IMR-90 (cell line): ENCODE measurements at regions not wholly inside any gene's neighbourhood (a gene's known extent, or its start where the extent isn't known, plus 50 kb on each side); places are given as distances from the start of the nearest gene placed in this dataset.

Experiments
- ATAC-seq: fragments of 200-7000 bp; cut with Tn5 transposase; 2 replicates; pipeline ENCODE4 v1.9.1; 2020; ENCODE audit warnings: low read depth, mild to moderate bottlenecking, moderate library complexity
- BruUV-seq: library from RNA; stranded (reverse); fragments of 400-500 nt; replicated peaks from 2 replicates; lab custom pipeline; 2021; lab: Mats Ljungman, UMichigan
- CTCF ChIA-PET: fragments of 300-600 bp; formaldehyde crosslinking; extraction: SDS; loops from one replicate; lab custom pipeline; 2021; ENCODE audit warnings: antibody characterized with exemption; lab: Yijun Ruan, JAX
- POLR2A ChIA-PET: fragments of 300-600 bp; sonication (Branson Sonifier 250); formaldehyde crosslinking; loops from one replicate; lab custom pipeline; 2022; ENCODE audit warnings: antibody characterized with exemption; ENCODE audit not compliant: unreplicated experiment; lab: Charles Lee
- DNase-seq: peaks from one replicate; pipeline ENCODE4 v3.0.0; 2013
- H2AFZ ChIP-seq: replicated peaks from 2 replicates; pipeline ENCODE3; 2013; ENCODE audit warnings: low read length, mild to moderate bottlenecking; ENCODE audit not compliant: poor library complexity
- H2AK5ac ChIP-seq: 2 replicates; pipeline ENCODE4 v1.6.1; 2013; ENCODE audit warnings: low read depth, low read length, inconsistent platforms
- H2AK9ac ChIP-seq: replicated peaks from 2 replicates; pipeline ENCODE3; 2013; ENCODE audit warnings: mild to moderate bottlenecking, low read depth, low read length, moderate library complexity; ENCODE audit not compliant: poor library complexity
- H2BK120ac ChIP-seq: 2 replicates; pipeline ENCODE4 v1.6.1; 2013; ENCODE audit warnings: low read depth, low read length, inconsistent platforms
- H2BK15ac ChIP-seq: 3 replicates; pipeline ENCODE4 v1.6.1; 2013; ENCODE audit warnings: low read depth, low read length, inconsistent platforms
- H2BK20ac ChIP-seq: 2 replicates; pipeline ENCODE4 v1.6.1; 2013; ENCODE audit warnings: low read depth, mild to moderate bottlenecking, inconsistent platforms, low read length, moderate library complexity
- H2BK5ac ChIP-seq: 2 replicates; pipeline ENCODE4 v1.6.1; 2013; ENCODE audit warnings: mild to moderate bottlenecking, low read depth, low read length, inconsistent platforms; ENCODE audit not compliant: poor library complexity, severe bottlenecking
- H3K14ac ChIP-seq: replicated peaks from 2 replicates; pipeline ENCODE4 v1.6.1; 2013; ENCODE audit warnings: low read depth, low read length, inconsistent platforms
- H3K18ac ChIP-seq: 2 replicates; pipeline ENCODE4 v1.6.1; 2013; ENCODE audit warnings: low read depth, low read length, control low read depth
- H3K23ac ChIP-seq: 2 replicates; pipeline ENCODE4 v1.6.1; 2013; ENCODE audit warnings: low read depth, low read length, inconsistent platforms
- H3K27ac ChIP-seq: 2 replicates; pipeline ENCODE4 v1.5.1; 2013; ENCODE audit warnings: mild to moderate bottlenecking, control low read depth, low read length; ENCODE audit not compliant: insufficient read depth
- H3K27me3 ChIP-seq: 2 replicates; pipeline ENCODE4 v1.6.1; 2013; ENCODE audit warnings: low read length; ENCODE audit not compliant: control insufficient read depth, insufficient read depth
- H3K36me3 ChIP-seq: 2 replicates; pipeline ENCODE4 v1.6.1; 2013; ENCODE audit warnings: low read length, mixed read lengths; ENCODE audit not compliant: control insufficient read depth, insufficient read depth
- H3K4ac ChIP-seq: 2 replicates; pipeline ENCODE4 v1.6.1; 2013; ENCODE audit warnings: low read depth, low read length, inconsistent platforms
- H3K4me1 ChIP-seq: 2 replicates; pipeline ENCODE4 v1.6.1; 2013; ENCODE audit warnings: low read length, mixed read lengths; ENCODE audit not compliant: control insufficient read depth, insufficient read depth
- H3K4me2 ChIP-seq: 2 replicates; pipeline ENCODE4 v1.6.1; 2013; ENCODE audit warnings: low read depth, mild to moderate bottlenecking, control low read depth, low read length, moderate library complexity
- H3K4me3 ChIP-seq: 2 replicates; pipeline ENCODE4 v1.5.1; 2013; ENCODE audit warnings: low read depth, mild to moderate bottlenecking, control low read depth, low read length, moderate library complexity; ENCODE audit not compliant: insufficient read depth
- H3K56ac ChIP-seq: 2 replicates; pipeline ENCODE4 v1.6.1; 2013; ENCODE audit warnings: low read length, inconsistent platforms; ENCODE audit not compliant: insufficient read depth; ENCODE audit errors: extremely low read depth
- H3K79me1 ChIP-seq, 2 experiments: 2 replicates each; pipeline ENCODE4 v1.6.1; 2013; ENCODE audit warnings: low read length in 2 of 2, inconsistent platforms in 1 of 2, low read depth in 1 of 2
- H3K9ac ChIP-seq: 2 replicates; pipeline ENCODE4 v1.6.1; 2013; ENCODE audit warnings: low read depth, low read length, control low read depth
- H3K9me1 ChIP-seq: 2 replicates; pipeline ENCODE4 v1.6.1; 2013; ENCODE audit warnings: low read length, inconsistent platforms; ENCODE audit not compliant: insufficient read depth
- H3K9me3 ChIP-seq: 2 replicates; pipeline ENCODE4 v1.6.1; 2013; ENCODE audit warnings: low read length; ENCODE audit not compliant: control insufficient read depth, insufficient read depth
- H4K20me1 ChIP-seq: 2 replicates; pipeline ENCODE4 v1.6.1; 2013; ENCODE audit warnings: low read length, inconsistent platforms; ENCODE audit not compliant: insufficient read depth
- H4K5ac ChIP-seq: 2 replicates; pipeline ENCODE4 v1.6.1; 2013; ENCODE audit warnings: mild to moderate bottlenecking, low read depth, low read length, control low read depth
- H4K8ac ChIP-seq, 2 experiments: 2 replicates each; pipeline ENCODE4 v1.6.1; 2013; ENCODE audit warnings: low read depth in 2 of 2, low read length in 2 of 2, control low read depth in 1 of 2, inconsistent platforms in 1 of 2
- H4K91ac ChIP-seq: 2 replicates; pipeline ENCODE4 v1.6.1; 2013; ENCODE audit warnings: low read depth, low read length, inconsistent platforms; ENCODE audit not compliant: insufficient read depth
- BHLHE40 ChIP-seq: fragments of 150-350 bp; IDR thresholded peaks from 2 replicates; pipeline ENCODE4 v1.6.1; 2016; ENCODE audit warnings: mild to moderate bottlenecking, low read depth, low read length
- CEBPB ChIP-seq: IDR thresholded peaks from 2 replicates; pipeline ENCODE4 v1.6.1; 2012; ENCODE audit warnings: low read depth, low read length, improper control_type of control experiment
- FOS ChIP-seq: fragments of 150-350 bp; IDR thresholded peaks from 2 replicates; pipeline ENCODE4 v1.6.1; 2016; ENCODE audit warnings: low read depth, low read length
- MAFK ChIP-seq: IDR thresholded peaks from 2 replicates; pipeline ENCODE4 v1.6.1; 2012; ENCODE audit warnings: low read depth, low read length, improper control_type of control experiment
- MAZ ChIP-seq: IDR thresholded peaks from 2 replicates; pipeline ENCODE4 v1.6.1; 2012; ENCODE audit warnings: low read depth, mild to moderate bottlenecking, low read length, improper control_type of control experiment, moderate library complexity, borderline replicate concordance
- MXI1 ChIP-seq: IDR thresholded peaks from 2 replicates; pipeline ENCODE4 v1.6.1; 2012; ENCODE audit warnings: low read depth, mild to moderate bottlenecking, low read length, moderate library complexity, borderline replicate concordance
- NFE2L2 ChIP-seq: fragments of 150-350 bp; IDR thresholded peaks from 2 replicates; pipeline ENCODE4 v1.6.1; 2016; ENCODE audit warnings: low read depth, mild to moderate bottlenecking, low read length
- RAD21 ChIP-seq: IDR thresholded peaks from 2 replicates; pipeline ENCODE4 v1.6.1; 2012; ENCODE audit warnings: low read length, improper control_type of control experiment
- RCOR1 ChIP-seq: IDR thresholded peaks from 2 replicates; pipeline ENCODE4 v1.6.1; 2012; ENCODE audit warnings: mild to moderate bottlenecking, low read length, improper control_type of control experiment; ENCODE audit not compliant: insufficient replicate concordance
- USF2 ChIP-seq: fragments of 150-350 bp; IDR thresholded peaks from 2 replicates; pipeline ENCODE4 v1.6.1; 2017; ENCODE audit warnings: mild to moderate bottlenecking, antibody characterized with exemption, low read length, low read depth
- WGBS, 2 experiments: methylation state at CpG; one replicate each; pipeline versions ENCODE4 v1.1.5 to v1.1.7; 2013; ENCODE audit warnings: missing lambda C conversion rate in 2 of 2; ENCODE audit not compliant: insufficient read length in 1 of 2; ENCODE audit errors: extremely low coverage in 2 of 2; 5-methylcytosine and 5-hydroxymethylcytosine counted together
- dilution Hi-C: fragments of 300-500 bp; cut with HindIII; formaldehyde crosslinking; loops from one replicate; pipeline ENCODE4 v1.14.3; 2018; ENCODE audit warnings: low sequenced_read_pairs; ENCODE audit not compliant: unreplicated experiment
- in situ Hi-C: fragments of 300-500 bp; cut with MboI; formaldehyde crosslinking; loops from 3 replicates; pipeline ENCODE4 v1.14.3; 2019; ENCODE audit warnings: low sequenced_read_pairs, inconsistent platforms, mixed read lengths
- intact Hi-C: fragments of 100-400 bp; cut with micrococcal nuclease; formaldehyde crosslinking; loops from 2 replicates; pipeline ENCODE4 v1.10.0; 2022
- TF ChIP-seq, protein P1 (sequence below): fragments of 150-350 bp; IDR thresholded peaks from 2 replicates; pipeline ENCODE4 v1.6.1; 2016; ENCODE audit warnings: low read depth, mild to moderate bottlenecking, low read length, moderate library complexity, borderline replicate concordance

GRCh38 chr12:74980510-74980909, 229.1 kb downstream of the KCNC2 start:
- Histone ChIP-seq H3K27ac (no peak overlapping the region), H2BK120ac (no peak overlapping the region), H3K27me3 (no peaks in the 10 kb centered on the region), H2BK20ac (no peak overlapping the region), H4K8ac (no peak overlapping the region), H3K4ac (no peak overlapping the region), H3K79me1 (no peaks in the 10 kb centered on the region), H3K9me3 (no peaks in the 10 kb centered on the region), H3K36me3 (no peaks in the 10 kb centered on the region), H2BK15ac (no peak overlapping the region), H3K9ac (no peak overlapping the region), H3K18ac (no peak overlapping the region), H3K9me1 (no peaks in the 10 kb centered on the region), H3K4me2 (no peak overlapping the region), H2AK5ac (no peak overlapping the region), H3K4me3 (no peak overlapping the region), H3K4me1 (no peaks in the 10 kb centered on the region), H2BK5ac (no peak overlapping the region), H4K20me1 (no peaks in the 10 kb centered on the region), H3K14ac (no peak overlapping the region), H4K91ac (no peak overlapping the region), H3K23ac (no peak overlapping the region), H2AK9ac (no peak overlapping the region), H4K5ac (no peak overlapping the region), H2AFZ (no peak overlapping the region), H3K56ac (no peak overlapping the region)
- intact Hi-C loops (no loop called here), dilution Hi-C loops (no loop called here), in situ Hi-C loops (no loop called here)
- POLR2A ChIA-PET: no interaction called here
- TF ChIP-seq RCOR1: no peak
- no peak for TF ChIP-seq MAFK
- no peak for TF ChIP-seq MAZ
- TF ChIP-seq BHLHE40: no peak
- no peak for TF ChIP-seq FOS
- no peak for TF ChIP-seq CEBPB
- TF ChIP-seq NFE2L2: no peak
- no peak for TF ChIP-seq MXI1
- no peak for TF ChIP-seq USF2
- TF ChIP-seq, protein P1, sequence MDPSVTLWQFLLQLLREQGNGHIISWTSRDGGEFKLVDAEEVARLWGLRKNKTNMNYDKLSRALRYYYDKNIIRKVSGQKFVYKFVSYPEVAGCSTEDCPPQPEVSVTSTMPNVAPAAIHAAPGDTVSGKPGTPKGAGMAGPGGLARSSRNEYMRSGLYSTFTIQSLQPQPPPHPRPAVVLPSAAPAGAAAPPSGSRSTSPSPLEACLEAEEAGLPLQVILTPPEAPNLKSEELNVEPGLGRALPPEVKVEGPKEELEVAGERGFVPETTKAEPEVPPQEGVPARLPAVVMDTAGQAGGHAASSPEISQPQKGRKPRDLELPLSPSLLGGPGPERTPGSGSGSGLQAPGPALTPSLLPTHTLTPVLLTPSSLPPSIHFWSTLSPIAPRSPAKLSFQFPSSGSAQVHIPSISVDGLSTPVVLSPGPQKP: no peak
- no peak for TF ChIP-seq RAD21
- BruUV-seq: no TSS peak
- CTCF ChIA-PET: no interaction called here
- WGBS, 2 experiments: no CpG with 5 or more reads among the region's 4 CpGs
- DNase-seq (no peak), ATAC-seq (no peak)
